HG02678 (cell line): ENCODE measurements at regions not wholly inside any gene's neighbourhood (a gene's known extent, or its start where the extent isn't known, plus 50 kb on each side); places are given as distances from the start of the nearest gene placed in this dataset.
"Not testable (repeated sequence)": the region's sequence is repeated elsewhere in the genome, so short reads cannot be mapped to it uniquely, and the experiment has no call there.

Experiments
- ATAC-seq: cut with Tn5 transposase; IDR thresholded peaks from one replicate; pipeline ENCODE4 v1.9.1; 2021; ENCODE audit warnings: mild to moderate bottlenecking, moderate library complexity; ENCODE audit not compliant: unreplicated experiment

DNA sequence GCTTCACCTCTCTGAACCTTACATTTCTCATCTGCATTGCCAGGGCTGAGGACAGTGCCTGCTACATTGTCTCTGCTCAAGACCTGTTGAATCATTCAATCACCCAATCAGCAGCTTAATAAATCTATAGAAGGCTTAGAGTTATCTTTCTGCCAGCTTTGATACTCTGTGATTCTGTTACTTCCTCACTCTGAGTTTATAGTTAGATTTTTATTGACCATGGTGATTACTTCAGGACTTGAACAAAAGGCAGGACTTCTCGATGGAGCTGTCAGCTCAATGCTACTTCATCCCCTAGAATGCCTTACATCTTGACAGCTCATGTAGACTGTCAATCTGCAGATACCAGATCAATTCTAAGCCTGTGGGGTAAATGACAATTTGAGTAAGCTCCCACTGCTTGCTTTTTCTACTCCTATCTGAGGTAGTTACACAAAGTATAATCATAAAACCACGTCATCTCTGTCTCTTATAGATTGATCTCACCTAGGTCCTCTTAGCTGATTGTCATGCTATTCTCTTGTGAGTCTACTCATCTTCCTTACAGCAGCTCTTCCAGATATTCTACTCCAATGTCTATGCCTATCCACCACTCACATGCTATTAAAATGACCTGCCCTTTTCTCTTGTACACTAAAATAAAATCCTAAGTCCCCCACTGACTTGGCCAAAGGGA, 318.3 kb upstream of the CA10 start:
- ATAC-seq, result no peak

- ATAC-seq, result no peak
Measured at GRCh38 chr17:52470553-52470952, 312.0 kb upstream of the CA10 start.

GRCh38 chr17:52465407-52465806, 306.9 kb upstream of the CA10 start:
- no peak for ATAC-seq

- no peak for ATAC-seq
Measured at GRCh38 chr17:52451294-52451861, 292.9 kb upstream of the CA10 start.

- ATAC-seq, result no peak
Measured at GRCh38 chr17:52442350-52442749, 283.8 kb upstream of the CA10 start.

DNA sequence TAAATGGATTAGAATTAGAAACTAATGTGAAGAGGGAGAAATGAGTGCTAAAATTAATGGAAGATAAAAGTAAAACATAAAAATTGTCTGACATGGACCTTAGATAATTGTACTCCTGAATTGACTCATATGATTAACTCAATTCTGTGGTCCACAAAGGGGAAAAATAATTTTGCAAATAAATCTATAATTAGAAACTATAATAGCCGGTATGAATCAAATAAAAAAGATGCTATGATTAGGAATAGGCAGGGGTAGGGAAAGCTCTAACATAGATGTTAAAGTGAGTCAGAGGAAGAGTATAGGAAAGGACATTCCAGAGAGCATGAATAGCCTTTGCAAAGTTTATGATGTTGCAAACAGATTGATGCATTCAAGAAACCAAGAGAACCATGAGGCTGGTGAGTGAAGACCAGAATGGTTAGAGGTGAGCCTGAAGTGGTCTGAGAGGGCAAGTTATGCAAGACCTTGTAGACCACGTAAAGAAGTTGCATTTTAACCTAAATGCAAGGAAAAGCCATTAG, 262.1 kb upstream of the CA10 start:
- no peak for ATAC-seq

DNA sequence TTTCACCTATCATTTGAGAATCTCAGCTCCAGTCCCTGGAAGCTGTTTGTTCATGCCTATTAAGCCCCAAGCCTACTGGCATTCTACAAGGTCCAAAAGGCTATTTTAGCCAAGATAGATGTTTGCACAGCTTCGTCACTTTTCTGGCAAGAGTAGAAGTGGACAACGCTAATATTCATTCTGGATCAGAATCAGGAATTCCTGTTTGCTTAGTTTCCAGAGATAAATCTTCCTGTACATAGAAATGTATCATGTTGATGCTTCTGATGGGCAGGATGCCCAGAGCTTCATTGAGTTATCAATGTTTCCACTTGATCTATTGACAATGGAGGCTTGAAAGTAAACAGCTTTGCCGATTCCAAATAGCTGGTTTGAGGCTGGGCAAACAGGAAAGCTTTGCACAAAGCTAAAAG, 260.7 kb upstream of the CA10 start:
- no peak for ATAC-seq

DNA sequence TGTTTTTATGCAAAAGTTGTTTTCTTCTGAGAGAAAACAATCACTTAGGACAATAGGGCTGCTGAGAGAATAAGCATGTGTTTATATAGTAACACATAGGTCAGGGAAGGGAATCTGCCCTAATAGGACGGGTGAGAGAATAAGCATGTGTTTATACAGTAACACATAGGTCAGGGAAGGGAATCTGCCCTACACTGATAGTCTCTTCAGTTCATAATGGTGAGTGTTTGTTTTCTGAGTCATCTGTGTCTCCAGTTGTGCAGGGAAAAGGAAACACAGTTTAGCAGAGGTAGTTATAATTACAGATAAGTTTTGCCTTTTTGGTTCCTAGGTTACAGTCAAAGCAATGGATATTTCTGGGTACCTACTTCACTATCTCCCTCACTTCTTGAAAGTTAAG, 252.3 kb upstream of the CA10 start:
- no peak for ATAC-seq

DNA sequence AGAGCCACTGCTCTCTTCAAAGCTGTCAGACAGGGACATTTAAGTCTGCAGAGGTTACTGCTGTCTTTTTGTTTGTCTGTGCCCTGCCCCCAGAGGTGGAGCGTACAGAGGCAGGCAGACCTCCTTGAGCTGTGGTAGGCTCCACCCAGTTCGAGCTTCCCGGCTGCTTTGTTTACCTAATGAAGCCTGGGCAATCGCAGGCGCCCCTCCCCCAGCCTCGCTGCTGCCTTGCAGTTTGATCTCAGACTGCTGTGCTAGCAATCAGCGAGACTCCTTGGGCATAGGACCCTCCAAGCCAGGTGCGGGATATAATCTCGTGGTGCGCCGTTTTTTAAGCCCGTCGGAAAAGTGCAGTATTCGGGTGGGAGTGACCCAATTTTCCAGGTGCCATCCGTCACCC, 250.7 kb upstream of the CA10 start:
- ATAC-seq, result not testable (repeated sequence)

DNA sequence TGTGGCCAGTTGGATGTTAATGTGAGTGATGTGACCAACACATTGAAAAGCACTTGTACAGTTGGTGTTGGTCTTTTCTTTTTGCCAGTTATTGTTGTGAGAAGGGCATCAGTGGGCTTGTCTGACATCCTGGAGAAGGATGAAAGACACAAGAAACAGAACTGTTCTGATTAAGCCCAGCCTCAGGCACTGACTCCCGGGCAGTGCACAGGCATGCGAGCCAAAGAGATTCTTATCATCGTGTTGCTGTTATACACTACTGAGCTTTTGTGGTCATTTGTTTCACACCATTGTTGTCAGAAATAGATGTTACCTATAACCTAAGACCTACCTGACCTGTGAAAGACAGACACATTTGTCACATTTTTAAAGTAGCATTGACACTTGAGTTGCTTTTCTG, 236.8 kb upstream of the CA10 start:
- ATAC-seq, result no peak

DNA sequence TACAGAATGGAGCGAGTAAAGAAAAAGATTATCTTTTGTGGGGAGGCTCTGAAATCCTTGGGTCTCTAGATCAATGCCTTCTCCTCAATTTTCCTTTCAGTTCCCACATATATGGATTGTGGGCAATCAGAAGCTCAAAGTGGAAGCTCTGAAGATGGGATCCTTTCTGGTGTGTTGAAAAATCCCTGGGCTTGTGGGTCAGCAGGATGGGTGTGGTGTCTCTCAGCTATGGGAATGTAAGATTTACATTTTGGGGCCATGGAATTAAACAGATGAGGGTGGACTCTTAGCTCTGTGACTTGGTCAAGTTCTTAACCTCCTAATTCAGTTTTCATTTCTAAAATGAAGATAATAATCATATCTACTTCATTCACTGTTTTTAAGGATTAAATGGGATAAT, 231.9 kb upstream of the CA10 start:
- ATAC-seq, result no peak

DNA sequence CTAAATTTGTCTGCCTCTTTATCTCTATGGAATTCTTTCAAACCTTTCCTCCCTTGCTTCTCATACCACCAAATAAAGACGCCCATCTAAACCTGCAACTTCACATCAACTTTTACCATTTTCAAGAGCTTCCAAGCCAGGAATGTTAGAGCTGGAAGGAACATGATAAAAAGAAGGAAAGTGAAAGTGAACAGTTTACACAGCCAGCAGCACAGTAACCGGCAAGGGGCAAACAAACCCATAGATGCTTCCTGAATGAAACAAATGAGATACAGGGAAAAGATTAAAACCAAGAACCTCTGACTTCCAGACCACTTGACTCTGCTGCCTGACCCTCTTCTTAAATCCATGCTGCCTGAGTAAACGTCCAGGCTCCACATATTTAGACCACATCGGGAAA, 231.1 kb upstream of the CA10 start:
- no peak for ATAC-seq

DNA sequence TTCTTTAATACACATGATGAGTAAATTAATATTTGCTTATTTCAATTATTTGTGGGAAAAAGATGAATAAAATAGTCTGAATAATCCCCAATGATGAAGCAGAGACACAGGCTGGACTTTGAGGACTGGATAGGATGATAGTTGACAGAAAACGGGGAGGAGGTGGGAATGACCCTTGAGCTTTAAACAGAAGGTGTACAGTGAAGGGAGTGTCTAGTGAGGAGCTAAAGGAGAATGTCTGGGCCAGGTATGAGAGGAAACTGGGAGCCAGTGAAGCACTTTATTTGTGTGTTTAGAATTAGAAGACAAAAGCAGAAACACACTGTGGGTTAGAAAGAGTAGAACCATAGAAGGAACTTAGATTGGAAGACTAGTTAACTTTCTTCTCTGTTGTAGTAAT, 230.4 kb upstream of the CA10 start:
- no peak for ATAC-seq

GRCh38 chr17:52384695-52385094, 226.2 kb upstream of the CA10 start:
- no peak for ATAC-seq

- ATAC-seq, result peak; percentile 48
Measured at GRCh38 chr17:52383493-52384100, 225.1 kb upstream of the CA10 start.

GRCh38 chr17:52378860-52379259, 220.3 kb upstream of the CA10 start:
- ATAC-seq, result no peak

- no peak for ATAC-seq
Measured at GRCh38 chr17:52376137-52376536, 217.6 kb upstream of the CA10 start.

DNA sequence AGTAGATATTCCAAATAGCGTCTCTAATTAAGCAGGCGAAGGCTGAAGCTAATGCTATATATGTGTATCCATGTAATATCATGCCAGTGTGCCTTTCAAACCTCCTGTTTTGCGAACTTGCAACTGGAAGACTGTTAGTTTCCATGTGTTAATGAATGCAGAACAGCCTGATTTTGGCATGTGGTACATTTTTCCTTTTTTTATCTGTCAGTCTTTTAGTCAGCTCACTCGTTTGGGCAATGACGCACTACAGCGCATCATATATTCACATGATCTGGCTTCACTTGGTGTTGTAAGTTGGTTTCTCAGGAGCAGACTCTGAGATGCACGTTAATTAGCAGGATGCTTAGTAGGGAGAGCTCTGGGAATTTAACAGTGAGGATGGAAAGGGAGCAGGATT, 210.4 kb upstream of the CA10 start:
- ATAC-seq, result no peak

GRCh38 chr17:52357854-52358253, 199.3 kb upstream of the CA10 start:
- ATAC-seq, result no peak

GRCh38 chr17:52336796-52337195, 178.3 kb upstream of the CA10 start:
- no peak for ATAC-seq

- no peak for ATAC-seq
Measured at GRCh38 chr17:52306314-52306713, 147.8 kb upstream of the CA10 start.

GRCh38 chr17:52298881-52299280, 140.4 kb upstream of the CA10 start:
- no peak for ATAC-seq
